ENCODE measurements at regions not wholly inside any gene's neighbourhood (a gene's known extent, or its start where the extent isn't known, plus 50 kb on each side); places are given as distances from the start of the nearest gene placed in this dataset.

DNA sequence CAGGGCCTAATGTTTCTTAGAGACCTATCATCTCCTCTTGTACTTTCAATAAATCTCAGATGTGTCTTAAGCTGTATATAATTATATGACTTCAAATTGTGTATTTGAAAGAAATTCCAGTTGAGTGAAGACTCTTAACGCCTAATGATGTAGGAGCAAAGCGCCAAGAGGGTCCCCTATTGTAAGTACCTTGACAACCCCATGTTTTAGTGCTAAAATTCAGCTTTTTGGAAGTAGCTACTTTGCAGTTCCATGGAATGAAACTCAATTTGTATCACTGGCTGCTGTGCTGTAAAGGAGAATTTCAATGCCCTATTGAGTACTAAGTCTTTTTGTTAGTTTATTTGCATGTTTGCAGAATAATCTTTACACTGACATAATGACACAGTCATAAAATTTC is 1826.6 kb upstream of the AGA start (continued):
- TF ChIP-seq EZH2phosphoT487 (IDR thresholded peaks at IDR 0.05; ENCODE audit: borderline replicate concordance) = no peak

- H3K79me2 ChIP-seq (ENCODE audit: insufficient read depth, low read length) = no peaks in the 10 kb centered on the region
- POLR2A ChIA-PET = no interaction called here
- H3K27me3 ChIP-seq (ENCODE audit: insufficient read depth, low read length) = no peaks in the 10 kb centered on the region
- no peaks in the 10 kb centered on the region for H3K9me2 ChIP-seq (ENCODE audit: insufficient read depth)
- DNase-seq (ENCODE audit: low read depth, low spot score) (no peak), ATAC-seq (no peak)
- no peaks in the 10 kb centered on the region for H3K36me3 ChIP-seq (ENCODE audit: control insufficient read depth in 1 of 2, insufficient read depth in 2 of 2, low read length in 2 of 2)
- H3K9me3 ChIP-seq (ENCODE audit: control insufficient read depth in 1 of 2, insufficient read depth in 1 of 2, low read depth in 1 of 2, low read length in 2 of 2) = no peaks in the 10 kb centered on the region
- intact Hi-C loops (cut with micrococcal nuclease) = no loop called here
- no peak overlapping the region for H2AFZ ChIP-seq (ENCODE audit: low read depth, low read length, poor library complexity, severe bottlenecking)
- no peak overlapping the region for H3K27ac ChIP-seq (ENCODE audit: low read depth, low read length)
- H3K4me2 ChIP-seq (ENCODE audit: low read length) = no peak overlapping the region
- TF ChIP-seq REST (IDR thresholded peaks at IDR 0.05; ENCODE audit: low read depth) = no peak
- TF ChIP-seq CEBPB (IDR thresholded peaks at IDR 0.05; ENCODE audit: low read depth) = no peak
- no peak for TF ChIP-seq POLR2A (IDR thresholded peaks at IDR 0.05; ENCODE audit: borderline replicate concordance, extremely low read depth, insufficient read depth, insufficient read length)
- TF ChIP-seq ZNF274 (IDR thresholded peaks at IDR 0.05; ENCODE audit: low read depth, low read length) = no peak
- no peak for TF ChIP-seq ATF3 (IDR thresholded peaks at IDR 0.05)
- TF ChIP-seq TCF7L2 (IDR thresholded peaks at IDR 0.05; ENCODE audit: borderline replicate concordance, extremely low read depth, insufficient read depth, insufficient read length) = no peak
- no peak for TF ChIP-seq RAD21 (IDR thresholded peaks at IDR 0.05; ENCODE audit: low read depth)
- no peak for TF ChIP-seq EZH2 (IDR thresholded peaks at IDR 0.05)
- TF ChIP-seq MAX (IDR thresholded peaks at IDR 0.05) = no peak
- TF ChIP-seq CTCF (IDR thresholded peaks at IDR 0.05 in 2 of 3, conservative IDR thresholded peaks at IDR 0.05 in 1 of 3; ENCODE audit: borderline replicate concordance in 1 of 3, insufficient read depth in 1 of 3, low read depth in 2 of 3, low read length in 2 of 3) = no peak
- TF ChIP-seq SIN3A (IDR thresholded peaks at IDR 0.05; ENCODE audit: low read depth) = no peak
- TF ChIP-seq CBX3 (IDR thresholded peaks at IDR 0.05; ENCODE audit: low read depth) = no peak
- no peaks in the 10 kb centered on the region for H4K20me1 ChIP-seq (ENCODE audit: insufficient read depth)
- CTCF ChIA-PET = no interaction called here
- H3K4me1 ChIP-seq (ENCODE audit: control insufficient read depth in 1 of 2, insufficient read depth in 2 of 2, low read length in 2 of 2) = no peaks in the 10 kb centered on the region
- H3K4me3 ChIP-seq (replicated peaks in 1 of 2; ENCODE audit: low read depth in 1 of 2, low read length in 2 of 2) = no peak overlapping the region
- RAD21 ChIA-PET (ENCODE audit: low non-redundant PET in 1 of 2, low total read pairs in 2 of 2, uncharacterized antibody in 2 of 2, unreplicated experiment in 2 of 2) = no interaction called here
- no peak overlapping the region for H3K9ac ChIP-seq (ENCODE audit: low read length)
- BruUV-seq (replicated peaks) = no TSS peak
Observed at GRCh38 chr4:179272282-179272681, 1830.0 kb upstream of the AGA start.

Measured in HCT116 (cell line).